HepG2 (cell line): ENCODE measurements at regions not wholly inside any gene's neighbourhood (a gene's known extent, or its start where the extent isn't known, plus 50 kb on each side); places are given as distances from the start of the nearest gene placed in this dataset.

Source experiments
- ATAC-seq: fragments of 200-7000 bp; cut with Tn5 transposase; 3 replicates; pipeline ENCODE4 v1.9.1; 2020; ENCODE audit warnings: mild to moderate bottlenecking, moderate library complexity
- BruUV-seq: library from RNA; stranded (reverse); fragments of 400-500 nt; replicated peaks from 2 replicates; lab custom pipeline; 2021; lab: Mats Ljungman, UMichigan
- CTCF ChIA-PET: fragments of 300-600 bp; formaldehyde crosslinking; extraction: SDS; loops from one replicate; lab custom pipeline; 2021; ENCODE audit warnings: low total read pairs, inconsistent platforms, low intra/inter-chr PET ratio; lab: Yijun Ruan, JAX
- POLR2A ChIA-PET: fragments of 350-600 bp; sonication (Branson Sonifier 250); formaldehyde crosslinking; loops from one replicate; lab custom pipeline; 2020; ENCODE audit warnings: antibody characterized with exemption, inconsistent platforms; lab: Yijun Ruan, JAX
- DNase-seq: peaks from one replicate; pipeline ENCODE4 v3.0.0-alpha.2; 2015; ENCODE audit warnings: low spot score
- FAIRE-seq: peaks from 3 replicates; lab custom pipeline; 2011; peaks lifted over from hg19 to GRCh38; lab: Jason Lieb, UNC
- H2AFZ ChIP-seq: one replicate; pipeline ENCODE4 v1.6.1; 2011; ENCODE audit warnings: low read length, inconsistent platforms
- H3K27ac ChIP-seq: fragments of 300-600 bp; 3 replicates; pipeline ENCODE4 v1.8.0; 2011; ENCODE audit warnings: mixed run types, mild to moderate bottlenecking, mixed read lengths, low read length, inconsistent platforms; ENCODE audit not compliant: insufficient read depth; ENCODE audit errors: extremely low read length
- H3K27me3 ChIP-seq, 2 experiments: fragments of 200-600 bp in 1 of 2; 2 replicates in 1 of 2; 3 replicates in 1 of 2; pipeline versions ENCODE4 v1.6.0 to v1.8.0; 2011; ENCODE audit warnings: low read length in 2 of 2, mild to moderate bottlenecking in 2 of 2, moderate library complexity in 2 of 2, inconsistent platforms in 1 of 2; ENCODE audit not compliant: insufficient read depth in 2 of 2, control insufficient read depth in 1 of 2
- H3K36me3 ChIP-seq, 2 experiments: fragments of 200-600 bp in 1 of 2; replicated peaks in 1 of 2; 2 replicates in 1 of 2; 3 replicates in 1 of 2; pipeline versions ENCODE4 v1.5.1 to v1.8.0; 2011; ENCODE audit warnings: low read length in 2 of 2, inconsistent platforms in 1 of 2; ENCODE audit not compliant: insufficient read depth in 2 of 2, control insufficient read depth in 1 of 2
- H3K4me1 ChIP-seq: 2 replicates; pipeline ENCODE4 v1.5.1; 2012; ENCODE audit warnings: low read length, inconsistent platforms; ENCODE audit not compliant: insufficient read depth
- H3K4me2 ChIP-seq: 2 replicates; pipeline ENCODE4 v1.6.0; 2011; ENCODE audit warnings: low read depth, low read length, inconsistent platforms
- H3K4me3 ChIP-seq, 3 experiments: fragments of 200-600 bp in 1 of 3; sonication (generic), shearing (Covaris generic) in 1 of 3; replicated peaks in 1 of 3; 2 replicates each; pipeline ENCODE4 v1.5.1; 2011 to 2016; ENCODE audit warnings: low read length in 3 of 3, inconsistent platforms in 2 of 3, low read depth in 2 of 3, mild to moderate bottlenecking in 2 of 3, control low read depth in 1 of 3, mixed read lengths in 1 of 3; ENCODE audit not compliant: insufficient read depth in 1 of 3
- H3K79me2 ChIP-seq: one replicate; pipeline ENCODE4 v1.6.1; 2011; ENCODE audit warnings: low read length, inconsistent platforms; ENCODE audit not compliant: insufficient read depth
- H3K9ac ChIP-seq: 2 replicates; pipeline ENCODE4 v1.6.0; 2011; ENCODE audit warnings: mild to moderate bottlenecking, low read depth, low read length, inconsistent platforms; ENCODE audit not compliant: insufficient read depth
- H3K9me3 ChIP-seq: 2 replicates; pipeline ENCODE4 v1.5.1; 2012; ENCODE audit warnings: mild to moderate bottlenecking, low read length
- H4K20me1 ChIP-seq: 2 replicates; pipeline ENCODE4 v1.6.0; 2011; ENCODE audit warnings: inconsistent platforms, mild to moderate bottlenecking, low read length, moderate library complexity; ENCODE audit not compliant: insufficient read depth
- HDAC1 ChIP-seq: sonication (generic); formaldehyde crosslinking; IDR thresholded peaks from 2 replicates; pipeline ENCODE4 v1.5.1; 2020; ENCODE audit warnings: mild to moderate bottlenecking, missing genetic modification reagents
- HMG20A ChIP-seq: IDR thresholded peaks from 2 replicates; pipeline ENCODE4 v1.6.1; 2016; ENCODE audit warnings: borderline replicate concordance
- HNF1A ChIP-seq, 2 experiments: sonication (generic) in 1 of 2; formaldehyde crosslinking in 1 of 2; IDR thresholded peaks; 2 replicates each; pipeline versions ENCODE4 v1.4.0 to v1.6.1; 2016 to 2020; ENCODE audit warnings: borderline replicate concordance in 1 of 2, low read depth in 1 of 2, mild to moderate bottlenecking in 1 of 2, missing genetic modification reagents in 1 of 2
- MAZ ChIP-seq, 2 experiments: sonication (generic) in 1 of 2; formaldehyde crosslinking in 1 of 2; IDR thresholded peaks; 2 replicates each; pipeline versions ENCODE4 v1.5.0 to v1.6.1; 2012 to 2020; ENCODE audit warnings: low read depth in 2 of 2, mild to moderate bottlenecking in 2 of 2, borderline replicate concordance in 1 of 2, improper control_type of control experiment in 1 of 2, low read length in 1 of 2, missing genetic modification reagents in 1 of 2, moderate library complexity in 1 of 2
- MEIS2 ChIP-seq: sonication (generic); formaldehyde crosslinking; IDR thresholded peaks from 2 replicates; pipeline ENCODE4 v1.9.0; 2021; ENCODE audit warnings: mild to moderate bottlenecking, missing genetic modification reagents
- NPAS2 ChIP-seq: sonication (generic); formaldehyde crosslinking; IDR thresholded peaks from 2 replicates; pipeline ENCODE4 v1.8.0; 2022; ENCODE audit warnings: mild to moderate bottlenecking, missing genetic modification reagents, borderline replicate concordance
- PCBP2 ChIP-seq: fragments of 200-400 bp; formaldehyde crosslinking; optimal IDR thresholded peaks from 2 replicates; pipeline ENCODE3; 2018; ENCODE audit warnings: low read length, low read depth; ENCODE audit not compliant: poor library complexity, severe bottlenecking
- RFX5 ChIP-seq: IDR thresholded peaks from 2 replicates; pipeline ENCODE4 v1.6.1; 2011; ENCODE audit warnings: low read depth, low read length, improper control_type of control experiment
- RFXANK ChIP-seq: IDR thresholded peaks from 2 replicates; pipeline ENCODE4 v1.6.1; 2016
- SP4 ChIP-seq: sonication (generic); formaldehyde crosslinking; IDR thresholded peaks from 2 replicates; pipeline ENCODE4 v1.8.1; 2023; ENCODE audit warnings: mild to moderate bottlenecking, missing genetic modification reagents
- TCF12 ChIP-seq, 2 experiments: fragments of 450-650 bp in 1 of 2; sonication (generic) in 1 of 2; formaldehyde crosslinking in 1 of 2; IDR thresholded peaks; 2 replicates each; pipeline versions ENCODE4 v1.6.1 to v1.8.0; 2017 to 2022; ENCODE audit warnings: antibody characterized with exemption in 1 of 2, mild to moderate bottlenecking in 1 of 2, missing genetic modification reagents in 1 of 2, moderate library complexity in 1 of 2
- ZBTB20 ChIP-seq: sonication (generic); formaldehyde crosslinking; IDR thresholded peaks from 2 replicates; pipeline ENCODE4 v1.8.1; 2023; ENCODE audit warnings: missing genetic modification reagents, low read depth, mild to moderate bottlenecking, borderline replicate concordance
- ZMYM2 ChIP-seq: sonication (generic); formaldehyde crosslinking; IDR thresholded peaks from 2 replicates; pipeline ENCODE4 v1.8.0; 2022; ENCODE audit warnings: mild to moderate bottlenecking, missing genetic modification reagents
- ZNF160 ChIP-seq: sonication (generic); formaldehyde crosslinking; IDR thresholded peaks from 2 replicates; pipeline ENCODE4 v1.8.0; 2022; ENCODE audit warnings: mild to moderate bottlenecking, inconsistent platforms, missing genetic modification reagents
- ZNF432 ChIP-seq: sonication (generic); formaldehyde crosslinking; IDR thresholded peaks from 2 replicates; pipeline ENCODE4 v1.5.0; 2020; ENCODE audit warnings: missing genetic modification reagents, mild to moderate bottlenecking, borderline replicate concordance
- ZNF598 ChIP-seq: sonication (generic); formaldehyde crosslinking; IDR thresholded peaks from 2 replicates; pipeline ENCODE4 v1.5.1; 2020; ENCODE audit warnings: mild to moderate bottlenecking, missing genetic modification reagents, borderline replicate concordance
- ZNF713 ChIP-seq: sonication (generic); formaldehyde crosslinking; IDR thresholded peaks from 2 replicates; pipeline ENCODE4 v1.4.0; 2020; ENCODE audit warnings: mild to moderate bottlenecking, missing genetic modification reagents
- ZNF790 ChIP-seq: sonication (generic); formaldehyde crosslinking; IDR thresholded peaks from 2 replicates; pipeline ENCODE4 v1.8.0; 2022; ENCODE audit warnings: missing genetic modification reagents, mild to moderate bottlenecking, borderline replicate concordance
- WGBS: methylation state at CpG from one replicate; pipeline ENCODE4 v1.1.6; 2017; ENCODE audit warnings: low lambda C conversion rate; 5-methylcytosine and 5-hydroxymethylcytosine counted together
- in situ Hi-C: cut with HindIII; loops from 2 replicates; pipeline ENCODE4 v1.10.0; 2017; ENCODE audit warnings: low pct_unique_long_range_greater_than_20kb; ENCODE audit not compliant: extremely low pct_ligation_motif_present
- intact Hi-C: fragments of 100-400 bp; cut with micrococcal nuclease; formaldehyde crosslinking; loops from one replicate; pipeline ENCODE4 v1.10.0; 2022; ENCODE audit not compliant: unreplicated experiment
- TF ChIP-seq, protein P1 (sequence below): IDR thresholded peaks from 2 replicates; pipeline ENCODE4 v1.6.1; 2018; ENCODE audit warnings: missing genetic modification reagents, mild to moderate bottlenecking, missing compliant biosample characterization

- DNase-seq (no peak), ATAC-seq (no peak), FAIRE-seq (no peak)
- no peak overlapping the region for H3K27ac ChIP-seq
- H3K79me2 ChIP-seq, result no peaks in the 10 kb centered on the region
- H3K4me3 ChIP-seq, result no peak overlapping the region
- no peaks in the 10 kb centered on the region for H4K20me1 ChIP-seq
- H3K9me3 ChIP-seq, result no peaks in the 10 kb centered on the region
- ChIA-PET CTCF (no interaction called here), POLR2A (no interaction called here)
- TF ChIP-seq ZNF432 (CRISPR knock-in tag) (no peak), TCF12 (IDR thresholded peaks at IDR 0.05) (no peak), TCF12 (CRISPR knock-in tag; IDR thresholded peaks at IDR 0.05) (no peak), SP4 (no peak), ZNF713 (CRISPR knock-in tag) (no peak), MEIS2 (CRISPR knock-in tag) (no peak), HDAC1 (CRISPR knock-in tag) (no peak), ZNF790 (CRISPR knock-in tag) (no peak), MAZ (IDR thresholded peaks at IDR 0.05; ENCODE audit: borderline replicate concordance, low read depth, low read length) (no peak), MAZ (CRISPR knock-in tag; IDR thresholded peaks at IDR 0.05; ENCODE audit: low read depth) (no peak), PCBP2 (no peak), ZNF160 (no peak), ZBTB20 (CRISPR knock-in tag) (no peak), HMG20A (CRISPR knock-in tag) (no peak), RFX5 (no peak), ZMYM2 (CRISPR knock-in tag) (no peak), RFXANK (no peak), ZNF598 (CRISPR knock-in tag) (no peak), NPAS2 (CRISPR knock-in tag) (no peak), HNF1A (IDR thresholded peaks at IDR 0.05; ENCODE audit: low read depth) (no peak), HNF1A (CRISPR knock-in tag; IDR thresholded peaks at IDR 0.05; ENCODE audit: borderline replicate concordance) (no peak)
- TF ChIP-seq, protein P1, sequence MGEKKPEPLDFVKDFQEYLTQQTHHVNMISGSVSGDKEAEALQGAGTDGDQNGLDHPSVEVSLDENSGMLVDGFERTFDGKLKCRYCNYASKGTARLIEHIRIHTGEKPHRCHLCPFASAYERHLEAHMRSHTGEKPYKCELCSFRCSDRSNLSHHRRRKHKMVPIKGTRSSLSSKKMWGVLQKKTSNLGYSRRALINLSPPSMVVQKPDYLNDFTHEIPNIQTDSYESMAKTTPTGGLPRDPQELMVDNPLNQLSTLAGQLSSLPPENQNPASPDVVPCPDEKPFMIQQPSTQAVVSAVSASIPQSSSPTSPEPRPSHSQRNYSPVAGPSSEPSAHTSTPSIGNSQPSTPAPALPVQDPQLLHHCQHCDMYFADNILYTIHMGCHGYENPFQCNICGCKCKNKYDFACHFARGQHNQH (CRISPR knock-in tag), result no peak
- no peak overlapping the region for H2AFZ ChIP-seq
- H3K36me3 ChIP-seq, result no peaks in the 10 kb centered on the region
- H3K9ac ChIP-seq, result no peak overlapping the region
- no peak overlapping the region for H3K4me2 ChIP-seq
- in situ Hi-C loops, result no loop called here
- no TSS peak for BruUV-seq
- WGBS, result 42% methylated on average over 14 of the region's 15 CpGs
- intact Hi-C loops, result no loop called here
- no peaks in the 10 kb centered on the region for H3K4me1 ChIP-seq
- H3K27me3 ChIP-seq, result peaks cover 5 to 27% of the 10 kb centered on the region in 2 experiments; a peak in 4 of 5 replicates
These were observed 374.7 kb downstream of the NPHP4 start for GRCh38 chr1:5617546-5617945.
